Mesendoderm (in vitro differentiated cells): ENCODE measurements at regions not wholly inside any gene's neighbourhood (a gene's known extent, or its start where the extent isn't known, plus 50 kb on each side); places are given as distances from the start of the nearest gene placed in this dataset.

ENCODE experiments used
- DNase-seq: peaks from one replicate; pipeline ENCODE4 v3.0.0; 2013
- H2AK5ac ChIP-seq: 2 replicates; pipeline ENCODE4 v1.6.1; 2013; ENCODE audit warnings: low read length, inconsistent platforms
- H2BK120ac ChIP-seq: 2 replicates; pipeline ENCODE4 v1.6.1; 2013; ENCODE audit warnings: low read depth, mild to moderate bottlenecking, low read length, moderate library complexity, mixed read lengths
- H2BK15ac ChIP-seq: replicated peaks from 2 replicates; pipeline ENCODE4 v1.6.1; 2013; ENCODE audit warnings: low read depth, mild to moderate bottlenecking, moderate library complexity
- H2BK5ac ChIP-seq: 2 replicates; pipeline ENCODE4 v1.6.1; 2013; ENCODE audit warnings: low read length, inconsistent platforms
- H3K18ac ChIP-seq: 2 replicates; pipeline ENCODE4 v1.6.1; 2013; ENCODE audit warnings: mild to moderate bottlenecking, low read length, mixed read lengths
- H3K23ac ChIP-seq: one replicate; pipeline ENCODE4 v1.6.1; 2013; ENCODE audit warnings: low read length
- H3K27ac ChIP-seq: 2 replicates; pipeline ENCODE4 v1.5.1; 2013; ENCODE audit warnings: low read depth, mild to moderate bottlenecking, inconsistent platforms, low read length, moderate library complexity
- H3K27me3 ChIP-seq: 2 replicates; pipeline ENCODE4 v1.6.1; 2013; ENCODE audit warnings: low read length, control low read depth, mild to moderate bottlenecking, inconsistent platforms; ENCODE audit not compliant: insufficient read depth, poor library complexity
- H3K36me3 ChIP-seq: 2 replicates; pipeline ENCODE4 v1.6.1; 2013; ENCODE audit warnings: low read length, inconsistent platforms; ENCODE audit not compliant: control insufficient read depth, insufficient read depth
- H3K4ac ChIP-seq: one replicate; pipeline ENCODE4 v1.6.1; 2013; ENCODE audit warnings: low read depth, mild to moderate bottlenecking, low read length, moderate library complexity
- H3K4me1 ChIP-seq: 2 replicates; pipeline ENCODE4 v1.6.1; 2013; ENCODE audit warnings: low read depth, low read length, inconsistent platforms; ENCODE audit not compliant: control insufficient read depth
- H3K4me2 ChIP-seq: 2 replicates; pipeline ENCODE4 v1.6.1; 2013; ENCODE audit warnings: low read length
- H3K4me3 ChIP-seq: 2 replicates; pipeline ENCODE4 v1.5.1; 2013; ENCODE audit warnings: mild to moderate bottlenecking, low read length
- H3K56ac ChIP-seq: one replicate; pipeline ENCODE4 v1.6.1; 2013; ENCODE audit warnings: low read length
- H3K79me1 ChIP-seq: 2 replicates; pipeline ENCODE4 v1.6.1; 2013; ENCODE audit warnings: low read length, inconsistent platforms
- H3K79me2 ChIP-seq: 2 replicates; pipeline ENCODE4 v1.6.1; 2013; ENCODE audit warnings: mild to moderate bottlenecking, low read length; ENCODE audit not compliant: control insufficient read depth, insufficient read depth
- H3K9ac ChIP-seq: 2 replicates; pipeline ENCODE4 v1.6.1; 2013; ENCODE audit warnings: low read length, inconsistent platforms
- H4K5ac ChIP-seq: one replicate; pipeline ENCODE4 v1.6.1; 2013; ENCODE audit warnings: low read length
- H4K8ac ChIP-seq: one replicate; pipeline ENCODE4 v1.6.1; 2013; ENCODE audit warnings: low read depth, mild to moderate bottlenecking, control low read depth, low read length, moderate library complexity
- WGBS: extraction: QIAGEN DNeasy Blood & Tissue Kit; methylation state at CpG from one replicate; pipeline ENCODE4 v1.1.7; 2013; ENCODE audit warnings: low lambda C conversion rate, missing lambda C conversion rate; ENCODE audit not compliant: insufficient coverage; ENCODE audit errors: extremely low coverage; 5-methylcytosine and 5-hydroxymethylcytosine counted together

DNA sequence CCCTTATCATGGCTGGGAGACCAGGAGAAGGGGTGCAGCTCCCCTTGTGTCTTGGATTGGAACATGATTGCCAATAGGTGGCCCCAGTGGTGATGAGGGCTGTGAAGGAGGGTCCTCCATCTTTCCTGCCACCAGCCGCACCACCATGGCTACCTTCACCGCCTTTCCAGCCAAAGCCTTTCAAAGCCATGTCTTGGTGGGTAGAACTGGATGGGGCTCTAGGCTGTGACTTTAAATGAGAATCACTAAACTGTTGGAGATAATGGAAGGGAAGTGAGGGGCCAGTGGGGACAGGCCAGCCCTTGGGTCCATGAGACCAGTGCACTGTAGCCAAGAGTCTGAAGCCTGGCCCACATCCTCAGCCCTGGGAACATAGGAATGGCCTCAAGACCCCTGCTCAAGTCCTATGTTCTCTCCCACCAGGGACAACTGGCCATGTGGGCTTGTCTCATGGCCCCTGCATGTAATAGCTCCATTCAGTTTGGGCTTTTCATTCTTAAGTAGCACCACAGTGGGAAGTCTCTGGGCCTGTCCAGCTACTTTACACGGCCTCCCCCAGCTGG lies 345.7 kb downstream of the DYSF start:
- Histone ChIP-seq H3K79me2 (no peaks in the 10 kb centered on the region), H3K4me3 (no peak overlapping the region), H2AK5ac (no peak overlapping the region), H3K23ac (no peak overlapping the region), H3K4me1 (no peaks in the 10 kb centered on the region), H3K56ac (no peak overlapping the region), H3K36me3 (no peaks in the 10 kb centered on the region), H3K18ac (no peak overlapping the region), H3K4ac (no peak overlapping the region), H4K8ac (no peak overlapping the region), H4K5ac (no peak overlapping the region), H3K9ac (no peak overlapping the region), H3K27me3 (no peaks in the 10 kb centered on the region), H2BK120ac (no peak overlapping the region), H2BK15ac (no peak overlapping the region), H3K4me2 (no peak overlapping the region), H3K27ac (no peak overlapping the region), H2BK5ac (no peak overlapping the region), H3K79me1 (no peaks in the 10 kb centered on the region)
- no CpG with 5 or more reads among the region's 3 CpGs for WGBS
- no peak for DNase-seq

DNA sequence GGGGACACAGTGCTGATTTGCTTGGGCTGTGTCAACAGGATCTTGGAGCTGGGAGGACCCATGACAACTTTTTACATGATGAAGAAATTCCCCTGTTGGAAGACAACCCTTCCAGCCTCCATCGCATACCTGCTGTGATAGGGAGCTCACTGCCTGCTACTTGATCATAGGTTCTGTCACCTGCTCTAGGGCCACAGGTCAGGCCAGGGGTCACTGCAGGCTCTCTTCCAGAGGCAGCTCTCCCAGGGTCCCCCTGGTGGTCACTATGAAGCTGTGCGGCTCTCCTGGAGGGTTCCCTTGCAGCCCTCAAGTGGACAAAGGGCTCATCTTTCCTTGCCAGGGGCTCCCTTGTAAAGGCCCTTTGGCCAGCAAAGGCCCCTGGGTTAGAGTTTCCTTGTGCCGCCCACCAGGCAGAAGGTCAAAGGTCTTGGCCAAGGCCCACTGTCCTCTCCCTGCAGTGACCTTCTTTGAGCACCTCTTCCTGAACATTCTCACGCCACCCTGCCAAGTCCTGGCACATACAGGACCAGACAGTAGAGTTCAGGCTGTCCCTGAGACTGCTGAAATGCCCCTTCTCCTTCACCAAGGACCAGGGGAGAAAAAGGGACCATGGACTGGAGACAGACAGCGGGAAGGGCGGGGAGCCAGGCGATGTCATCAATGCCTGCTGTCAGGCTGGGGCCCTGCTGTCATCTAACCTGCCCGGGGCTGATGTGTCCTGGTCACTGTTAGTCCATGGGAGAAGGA lies 345.1 kb downstream of the DYSF start:
- H3K56ac ChIP-seq = peak overlapping the region; percentile 57
- no peak overlapping the region for H3K9ac ChIP-seq
- H3K4ac ChIP-seq = no peak overlapping the region
- H3K4me3 ChIP-seq = no peak overlapping the region
- H3K23ac ChIP-seq = no peak overlapping the region
- no peaks in the 10 kb centered on the region for H3K79me1 ChIP-seq
- no peak overlapping the region for H3K4me2 ChIP-seq
- H3K79me2 ChIP-seq = no peaks in the 10 kb centered on the region
- no peaks in the 10 kb centered on the region for H3K4me1 ChIP-seq
- H2BK120ac ChIP-seq = no peak overlapping the region
- WGBS = no CpG with 5 or more reads among the region's 8 CpGs
- H3K27ac ChIP-seq = no peak overlapping the region
- H2BK15ac ChIP-seq = no peak overlapping the region
- no peak overlapping the region for H2AK5ac ChIP-seq
- no peak overlapping the region for H4K8ac ChIP-seq
- no peak overlapping the region for H3K18ac ChIP-seq
- no peak overlapping the region for H4K5ac ChIP-seq
- no peak overlapping the region for H2BK5ac ChIP-seq
- no peaks in the 10 kb centered on the region for H3K27me3 ChIP-seq
- DNase-seq = peak; percentile 84
- H3K36me3 ChIP-seq = no peaks in the 10 kb centered on the region

GRCh38 chr2:71797035-71797810 lies 343.9 kb downstream of the DYSF start:
- Histone ChIP-seq H3K56ac (no peak overlapping the region), H2BK120ac (no peak overlapping the region), H2BK15ac (no peak overlapping the region), H3K23ac (no peak overlapping the region), H3K27ac (no peak overlapping the region), H3K4me1 (no peaks in the 10 kb centered on the region), H3K79me2 (no peaks in the 10 kb centered on the region), H3K4ac (no peak overlapping the region), H3K4me2 (no peak overlapping the region), H3K27me3 (no peaks in the 10 kb centered on the region), H4K5ac (no peak overlapping the region), H2BK5ac (no peak overlapping the region), H2AK5ac (no peak overlapping the region), H3K9ac (no peak overlapping the region), H3K36me3 (no peaks in the 10 kb centered on the region), H4K8ac (no peak overlapping the region), H3K4me3 (no peak overlapping the region), H3K79me1 (no peaks in the 10 kb centered on the region), H3K18ac (no peak overlapping the region)
- DNase-seq = no peak
- WGBS = no CpG with 5 or more reads among the region's 7 CpGs

- H4K8ac ChIP-seq = no peak overlapping the region
- peak; percentile 81 for DNase-seq
- no peak overlapping the region for H2BK120ac ChIP-seq
- no peak overlapping the region for H3K9ac ChIP-seq
- no peak overlapping the region for H3K4ac ChIP-seq
- no peak overlapping the region for H2BK5ac ChIP-seq
- H2BK15ac ChIP-seq = no peak overlapping the region
- no peaks in the 10 kb centered on the region for H3K4me1 ChIP-seq
- H3K79me2 ChIP-seq = no peaks in the 10 kb centered on the region
- H3K18ac ChIP-seq = no peak overlapping the region
- H3K27me3 ChIP-seq = no peaks in the 10 kb centered on the region
- no peak overlapping the region for H4K5ac ChIP-seq
- peak overlapping the region; percentile 25 for H3K56ac ChIP-seq
- no peak overlapping the region for H2AK5ac ChIP-seq
- no CpG with 5 or more reads among the region's 9 CpGs for WGBS
- no peak overlapping the region for H3K27ac ChIP-seq
- no peak overlapping the region for H3K4me2 ChIP-seq
- H3K23ac ChIP-seq = no peak overlapping the region
- H3K36me3 ChIP-seq = no peaks in the 10 kb centered on the region
- H3K79me1 ChIP-seq = no peaks in the 10 kb centered on the region
- no peak overlapping the region for H3K4me3 ChIP-seq
Measured at GRCh38 chr2:71796174-71796593, 342.8 kb downstream of the DYSF start.

DNA sequence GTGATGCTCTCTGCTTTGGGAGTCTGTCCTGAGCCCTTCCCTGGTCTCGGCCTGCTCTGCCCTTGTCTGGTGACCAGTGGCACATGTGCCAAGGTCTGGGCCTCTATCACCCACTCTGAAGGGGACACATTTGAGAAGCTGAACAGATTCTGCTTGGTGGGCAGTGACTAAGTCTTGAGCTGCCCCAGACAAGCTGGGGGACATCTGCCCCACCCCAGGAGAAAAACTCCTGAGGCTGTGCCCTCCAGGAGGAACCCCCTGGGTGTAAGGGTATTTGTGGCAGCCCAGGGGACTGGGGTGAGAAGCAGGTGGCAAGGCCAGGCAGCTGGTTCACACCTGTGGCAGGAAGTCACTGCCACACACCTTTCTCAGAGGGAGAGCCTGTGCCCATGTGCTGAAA lies 342.1 kb downstream of the DYSF start:
- Histone ChIP-seq H3K4me2 (no peak overlapping the region), H3K79me2 (no peaks in the 10 kb centered on the region), H3K36me3 (no peaks in the 10 kb centered on the region), H2BK120ac (no peak overlapping the region), H4K8ac (no peak overlapping the region), H2BK15ac (no peak overlapping the region), H3K4ac (no peak overlapping the region), H2AK5ac (no peak overlapping the region), H3K79me1 (no peaks in the 10 kb centered on the region), H3K23ac (no peak overlapping the region), H3K4me1 (no peaks in the 10 kb centered on the region), H2BK5ac (no peak overlapping the region), H4K5ac (no peak overlapping the region), H3K27me3 (no peaks in the 10 kb centered on the region), H3K9ac (no peak overlapping the region), H3K27ac (no peak overlapping the region), H3K4me3 (no peak overlapping the region), H3K18ac (no peak overlapping the region), H3K56ac (peak overlapping the region; percentile 15)
- DNase-seq = no peak
- no CpG with 5 or more reads among the region's 1 CpG for WGBS
